ENCODE measurements at regions not wholly inside any gene's neighbourhood (a gene's known extent, or its start where the extent isn't known, plus 50 kb on each side); places are given as distances from the start of the nearest gene placed in this dataset.
A peak's percentile ranks its signal among the peaks of the same experiment; 100 is the strongest.
"Not testable (repeated sequence)": the region's sequence is repeated elsewhere in the genome, so short reads cannot be mapped to it uniquely, and the experiment has no call there.

DNA sequence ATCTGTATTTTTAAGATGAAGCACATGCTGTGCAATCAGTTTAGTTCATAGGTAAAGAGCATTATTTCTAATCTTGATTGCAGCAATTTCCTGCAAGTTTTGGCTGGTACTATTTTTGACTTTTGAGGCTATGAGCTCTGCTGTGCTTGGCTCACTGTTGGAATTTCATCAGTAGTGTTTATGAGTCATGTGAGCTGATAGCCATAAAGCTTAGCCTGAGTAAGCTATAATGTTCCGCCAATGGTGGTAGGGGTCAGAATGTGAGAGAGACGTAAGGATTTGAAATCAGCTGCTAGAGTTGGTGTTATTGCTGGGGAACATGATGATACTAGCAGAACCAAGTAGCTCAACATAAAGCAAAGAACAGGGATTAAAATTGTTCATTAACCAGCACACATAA lies 590.9 kb upstream of the GNPDA2 start:
- no peak for DNase-seq (ENCODE audit: low spot score)
- intact Hi-C loops (cut with DNase I), result no loop called here

DNA sequence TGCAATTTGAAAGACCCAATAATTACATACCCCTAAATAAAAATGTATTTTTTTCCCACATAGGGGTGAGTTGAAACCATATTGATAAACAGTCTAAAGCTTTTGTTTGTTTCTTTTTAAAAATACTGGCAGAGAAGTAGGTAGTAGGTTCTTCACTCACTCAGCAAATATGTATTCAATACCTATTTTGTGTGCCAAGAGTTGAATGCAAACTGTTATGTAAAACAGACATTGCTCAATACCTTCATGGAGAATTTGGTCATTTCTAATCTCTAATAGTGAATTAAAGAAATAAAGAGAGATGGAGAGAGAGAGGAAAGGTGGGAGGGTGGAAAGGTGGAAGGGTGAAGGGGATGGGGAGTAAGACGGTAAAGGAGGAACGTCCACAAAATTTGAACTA lies 589.9 kb upstream of the GNPDA2 start:
- no peak for DNase-seq (ENCODE audit: low spot score)
- intact Hi-C loops (cut with DNase I), result no loop called here

DNA sequence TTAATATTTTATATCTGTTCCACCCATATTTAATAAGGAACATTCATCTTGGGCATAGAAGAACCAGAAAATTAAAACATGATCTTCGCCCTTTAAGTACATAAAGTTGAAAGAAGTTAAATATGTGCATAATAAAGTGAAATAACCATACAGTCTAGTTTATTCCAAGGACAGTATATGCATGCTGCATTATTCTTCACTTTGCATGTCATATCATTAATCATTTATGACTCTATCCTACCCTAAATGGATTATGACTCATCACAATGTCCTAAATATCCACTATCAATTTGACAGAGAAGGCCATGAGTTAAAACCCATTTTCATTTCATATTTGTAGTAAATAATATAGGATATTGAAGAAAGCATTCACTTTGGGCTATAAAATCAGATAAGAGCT lies 576.5 kb upstream of the GNPDA2 start:
- intact Hi-C loops (cut with DNase I), result no loop called here
- DNase-seq (ENCODE audit: low spot score), result no peak

DNA sequence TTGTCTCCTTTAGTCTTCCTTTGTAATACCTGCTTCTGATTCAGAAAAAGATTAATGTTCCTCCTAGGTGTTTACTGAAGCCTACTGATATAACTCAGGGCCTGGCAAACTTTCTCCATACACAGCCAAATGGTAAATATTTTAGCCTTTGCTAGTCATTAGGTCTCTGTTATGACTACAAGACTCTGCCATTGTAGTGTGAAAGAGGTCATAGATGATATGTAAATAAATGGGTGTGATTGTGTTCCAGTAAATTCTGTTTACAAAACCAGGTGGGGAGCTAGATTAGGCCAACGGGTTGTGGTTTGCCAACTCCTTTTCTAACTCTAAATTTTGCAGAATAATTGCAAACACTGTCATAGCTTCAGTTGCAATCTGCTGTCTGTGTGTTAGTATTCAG lies 568.1 kb upstream of the GNPDA2 start:
- no peak for DNase-seq (ENCODE audit: low spot score)
- intact Hi-C loops (cut with DNase I), result no loop called here

DNA sequence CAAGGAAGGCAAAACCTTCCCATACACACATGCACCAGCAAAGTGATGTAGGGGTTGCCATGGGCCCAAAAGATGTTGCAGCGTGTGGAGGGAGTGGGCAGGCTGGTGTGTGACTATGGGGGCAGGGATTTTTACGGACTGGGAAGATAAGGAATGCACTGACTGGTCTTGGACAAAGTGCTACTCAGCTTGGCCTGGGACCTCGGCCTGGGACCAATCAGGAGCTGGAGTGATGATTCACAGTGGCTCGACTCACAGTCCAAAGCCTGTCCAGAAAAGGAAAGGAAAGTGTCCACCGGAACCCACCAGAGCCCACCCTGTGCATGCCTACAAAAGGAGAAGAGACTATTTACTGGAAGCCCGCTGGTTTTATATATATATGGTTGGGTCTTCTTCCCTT lies 567.0 kb upstream of the GNPDA2 start:
- intact Hi-C loops (cut with DNase I), result no loop called here
- peak; percentile 76 for DNase-seq (ENCODE audit: low spot score)

- DNase-seq (ENCODE audit: low spot score), result peak; percentile 66
- intact Hi-C loops (cut with DNase I), result no loop called here
Observed at GRCh38 chr4:45292844-45293243, 566.5 kb upstream of the GNPDA2 start.

DNA sequence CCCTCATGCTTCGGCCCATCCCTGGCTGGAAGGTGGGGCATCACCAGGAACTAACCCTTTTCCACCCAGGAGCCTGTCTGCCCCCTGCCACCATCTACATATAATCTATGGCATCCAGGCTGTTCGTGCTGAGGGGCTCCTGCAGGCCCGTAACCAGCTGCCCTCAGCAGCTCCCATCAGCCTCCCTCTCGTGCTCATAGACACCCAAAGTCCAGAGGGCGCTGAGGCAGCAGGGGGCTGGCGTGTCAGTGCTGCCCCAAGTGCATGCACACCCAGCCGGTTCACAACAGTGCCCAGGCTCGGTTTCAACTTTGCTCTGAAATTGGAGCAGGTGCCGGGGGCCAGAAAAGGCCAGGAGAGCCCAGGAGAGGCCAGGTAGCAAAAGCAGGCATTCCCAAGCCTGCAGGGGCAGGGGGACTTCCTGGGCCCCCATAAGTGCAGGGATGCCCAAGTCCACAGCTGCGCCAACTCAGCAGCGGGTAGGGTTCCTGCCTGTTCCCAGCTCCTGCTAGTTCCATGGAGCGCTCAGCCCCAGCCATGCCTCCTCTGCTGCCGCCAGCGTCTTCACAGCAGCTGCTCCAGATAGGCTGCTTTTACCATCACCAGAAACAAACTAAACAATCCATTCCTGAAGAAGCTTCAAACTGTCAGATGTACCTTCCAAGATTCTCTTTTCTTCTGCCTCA lies 558.2 kb upstream of the GNPDA2 start:
- intact Hi-C loops (cut with DNase I), result no loop called here
- DNase-seq (ENCODE audit: low spot score), result peak; percentile 75

- no peak for DNase-seq (ENCODE audit: low spot score)
- intact Hi-C loops (cut with DNase I), result no loop called here
Observed at GRCh38 chr4:45283352-45283751, 557.0 kb upstream of the GNPDA2 start.

GRCh38 chr4:45280121-45280520 lies 553.8 kb upstream of the GNPDA2 start:
- intact Hi-C loops (cut with DNase I), result no loop called here
- no peak for DNase-seq (ENCODE audit: low spot score)

DNA sequence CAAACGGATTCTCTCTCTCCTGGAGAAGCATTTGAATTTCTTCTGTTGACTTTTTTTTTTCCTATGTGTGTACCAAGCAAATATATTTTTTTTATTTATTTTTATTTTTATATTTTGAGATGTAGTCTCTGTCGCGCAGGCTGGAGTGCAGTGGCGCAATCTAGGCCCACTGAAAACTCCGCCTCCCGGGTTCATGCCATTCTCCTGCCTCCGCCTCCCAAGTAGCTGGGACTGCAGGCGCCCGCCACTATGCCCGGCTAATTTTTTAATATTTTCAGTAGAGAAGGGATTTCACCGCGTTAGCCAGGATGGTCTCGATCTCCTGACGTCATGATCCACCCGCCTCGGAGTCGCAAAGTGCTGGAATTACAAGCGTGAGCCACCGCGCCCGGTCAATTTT lies 549.5 kb upstream of the GNPDA2 start:
- intact Hi-C loops (cut with DNase I), result no loop called here
- peak; percentile 40 for DNase-seq (ENCODE audit: low spot score)

DNA sequence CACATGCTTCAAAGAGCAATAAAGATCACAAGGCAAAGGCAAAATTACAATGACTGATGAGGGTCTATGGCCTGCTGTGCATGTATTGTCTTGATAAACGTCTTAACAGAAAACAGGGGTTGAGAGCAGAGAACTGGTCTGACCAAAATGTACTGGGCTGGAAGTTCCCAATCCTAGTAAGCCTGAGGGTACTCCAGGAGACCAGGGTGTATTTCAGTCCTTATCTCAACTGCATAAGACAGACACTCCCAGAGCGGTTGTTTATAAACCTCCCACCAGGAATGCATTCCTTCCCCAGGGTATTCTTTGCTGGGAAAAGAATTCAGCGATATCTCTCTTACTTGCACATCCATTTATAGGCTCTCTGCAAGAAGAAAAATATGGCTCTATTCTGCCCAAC lies 521.8 kb upstream of the GNPDA2 start:
- intact Hi-C loops (cut with DNase I); DNase-seq (ENCODE audit: low spot score): not testable (repeated sequence)

- no peak for DNase-seq (ENCODE audit: low spot score)
- intact Hi-C loops (cut with DNase I), result no loop called here
Observed at GRCh38 chr4:45241976-45242375, 515.6 kb upstream of the GNPDA2 start.

DNA sequence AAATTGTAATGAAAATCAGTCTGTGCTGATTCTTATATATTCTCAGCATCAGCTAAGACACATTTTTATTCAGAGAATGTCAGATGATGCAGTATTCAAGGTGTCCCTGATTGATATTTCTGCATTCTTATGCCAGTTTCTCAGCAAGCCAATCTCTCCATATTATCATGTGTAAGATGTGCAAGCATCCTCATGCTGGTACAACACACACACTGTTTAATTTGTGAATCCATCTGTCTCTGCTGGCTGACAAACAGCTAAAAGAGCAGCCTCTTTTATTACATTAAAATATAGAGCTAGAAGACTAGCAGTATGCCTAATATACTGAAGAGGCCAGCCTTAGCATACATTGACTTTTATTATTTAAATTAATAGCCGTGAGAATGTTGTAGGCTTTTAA lies 502.9 kb upstream of the GNPDA2 start:
- no peak for DNase-seq (ENCODE audit: low spot score)
- intact Hi-C loops (cut with DNase I), result no loop called here

- intact Hi-C loops (cut with DNase I), result no loop called here
- DNase-seq (ENCODE audit: low spot score), result no peak
Observed at GRCh38 chr4:45215976-45216542, 489.7 kb upstream of the GNPDA2 start.

GRCh38 chr4:45208476-45208875 lies 482.1 kb upstream of the GNPDA2 start:
- intact Hi-C loops (cut with DNase I); DNase-seq (ENCODE audit: low spot score): not testable (repeated sequence)

DNA sequence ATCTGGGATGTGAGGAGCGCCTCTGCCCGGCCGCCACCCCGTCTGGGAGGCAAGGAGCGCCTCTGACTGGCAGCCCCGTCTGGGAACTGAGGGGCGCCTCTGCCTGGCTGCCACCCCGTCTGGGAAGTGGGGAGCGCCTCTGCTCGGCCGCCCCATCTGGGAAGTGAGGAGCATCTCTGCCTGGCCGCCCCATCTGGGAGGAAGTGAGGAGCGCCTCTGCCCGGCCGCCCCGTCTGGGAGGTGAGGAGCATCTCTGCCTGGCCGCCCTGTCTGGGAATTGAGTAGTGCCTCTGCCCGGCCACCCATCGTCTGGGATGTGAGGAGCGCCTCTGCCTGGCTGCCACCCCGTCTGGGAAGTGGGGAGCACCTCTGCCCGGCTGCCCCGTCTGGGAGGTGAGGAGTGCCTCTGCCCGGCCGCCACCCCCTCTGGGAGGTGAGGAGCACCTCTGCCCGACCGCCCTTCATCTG lies 481.5 kb upstream of the GNPDA2 start:
- intact Hi-C loops (cut with DNase I), result not testable (repeated sequence)
- peak; percentile 76 for DNase-seq (ENCODE audit: low spot score)

DNA sequence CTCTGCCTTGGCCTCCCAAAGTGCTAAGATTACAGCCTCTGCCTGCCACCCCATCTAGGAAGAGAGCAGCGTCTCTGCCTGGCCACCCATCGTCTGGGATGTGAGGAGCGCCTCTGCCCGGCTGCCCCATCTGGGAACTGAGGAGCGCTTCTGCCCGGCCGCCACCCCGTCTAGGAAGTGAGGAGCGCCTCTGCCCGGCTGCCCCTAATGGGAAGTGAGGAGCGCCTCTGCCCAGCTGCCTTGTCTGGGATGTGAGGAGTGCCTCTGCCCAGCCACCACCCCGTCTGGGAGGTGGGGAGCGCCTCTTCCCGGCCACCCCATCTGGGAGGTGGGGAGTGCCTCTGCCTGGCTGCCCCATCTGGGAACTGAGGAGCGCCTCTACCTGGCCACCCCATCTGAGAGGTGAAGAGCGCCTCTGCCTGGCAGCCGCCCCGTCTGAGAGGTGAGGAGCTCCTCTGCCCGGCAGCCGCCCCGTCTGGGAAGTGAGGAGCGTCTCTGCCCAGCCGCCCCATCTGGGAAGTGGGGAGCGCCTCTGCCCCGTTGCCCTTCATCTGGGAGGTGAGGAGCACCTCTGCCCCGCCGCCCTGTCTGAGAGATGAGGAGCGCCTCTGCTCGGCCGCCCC lies 481.0 kb upstream of the GNPDA2 start:
- intact Hi-C loops (cut with DNase I); DNase-seq (ENCODE audit: low spot score): not testable (repeated sequence)

- no peak for DNase-seq (ENCODE audit: low spot score)
- intact Hi-C loops (cut with DNase I), result no loop called here
Observed at GRCh38 chr4:45199736-45200135, 473.4 kb upstream of the GNPDA2 start.

GRCh38 chr4:45188501-45188900 lies 462.1 kb upstream of the GNPDA2 start:
- DNase-seq (ENCODE audit: low spot score), result no peak
- intact Hi-C loops (cut with DNase I), result no loop called here

DNA sequence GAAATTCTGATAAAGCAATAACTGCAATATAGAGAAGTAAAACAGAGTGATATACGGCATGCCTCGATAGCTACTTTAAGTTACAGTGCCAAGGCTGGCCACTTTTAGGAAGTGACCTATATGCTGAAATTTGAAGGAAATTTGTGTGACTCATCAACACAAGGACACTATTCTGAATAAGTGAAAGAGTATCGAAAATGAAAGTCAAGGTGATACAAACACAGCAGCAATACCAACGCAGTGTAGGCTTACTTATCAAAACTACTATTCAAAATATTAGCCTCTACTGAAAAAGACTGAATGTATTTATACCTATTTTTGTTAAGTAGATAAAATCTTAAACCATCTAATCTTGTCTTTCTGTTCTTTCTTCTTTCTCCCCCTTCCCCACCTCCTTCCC lies 459.9 kb upstream of the GNPDA2 start:
- intact Hi-C loops (cut with DNase I), result no loop called here
- DNase-seq (ENCODE audit: low spot score), result no peak

- intact Hi-C loops (cut with DNase I), result no loop called here
- no peak for DNase-seq (ENCODE audit: low spot score)
Observed at GRCh38 chr4:45183905-45184304, 457.5 kb upstream of the GNPDA2 start.

Data from posterior vena cava (tissue), 2 donors.